T-helper 9 cell (primary cell): ENCODE measurements at regions not wholly inside any gene's neighbourhood (a gene's known extent, or its start where the extent isn't known, plus 50 kb on each side); places are given as distances from the start of the nearest gene placed in this dataset.

ENCODE experiments used
- DNase-seq: peaks from one replicate; pipeline ENCODE4 v3.0.0-alpha.2; 2020

GRCh38 chr18:45441110-45441847, 174.0 kb upstream of the SLC14A2 start:
- no peak for DNase-seq

- DNase-seq, result no peak
Observed at GRCh38 chr18:45444040-45444439, 171.2 kb upstream of the SLC14A2 start.

GRCh38 chr18:45447355-45448265, 167.7 kb upstream of the SLC14A2 start:
- no peak for DNase-seq

GRCh38 chr18:45448871-45449270, 166.4 kb upstream of the SLC14A2 start:
- no peak for DNase-seq

GRCh38 chr18:45449418-45450227, 165.7 kb upstream of the SLC14A2 start:
- no peak for DNase-seq

- DNase-seq, result no peak
Observed at GRCh38 chr18:45456090-45457021, 158.9 kb upstream of the SLC14A2 start.

- no peak for DNase-seq
Observed at GRCh38 chr18:45458033-45458432, 157.2 kb upstream of the SLC14A2 start.

GRCh38 chr18:45462179-45462578, 153.1 kb upstream of the SLC14A2 start:
- DNase-seq, result no peak

- no peak for DNase-seq
Observed at GRCh38 chr18:45463451-45463850, 151.8 kb upstream of the SLC14A2 start.

GRCh38 chr18:45464619-45465018, 150.7 kb upstream of the SLC14A2 start:
- DNase-seq, result no peak

- DNase-seq, result no peak
Observed at GRCh38 chr18:45467293-45467692, 148.0 kb upstream of the SLC14A2 start.

- DNase-seq, result no peak
Observed at GRCh38 chr18:45467945-45468344, 147.3 kb upstream of the SLC14A2 start.

- DNase-seq, result no peak
Observed at GRCh38 chr18:45478889-45479288, 136.4 kb upstream of the SLC14A2 start.

GRCh38 chr18:45480219-45481015, 134.9 kb upstream of the SLC14A2 start:
- DNase-seq, result no peak

GRCh38 chr18:45481821-45482220, 133.5 kb upstream of the SLC14A2 start:
- no peak for DNase-seq

- no peak for DNase-seq
Observed at GRCh38 chr18:45482286-45482685, 133.0 kb upstream of the SLC14A2 start.

GRCh38 chr18:45487581-45487980, 127.7 kb upstream of the SLC14A2 start:
- no peak for DNase-seq

GRCh38 chr18:45488645-45489044, 126.6 kb upstream of the SLC14A2 start:
- DNase-seq, result no peak

GRCh38 chr18:45493830-45494229, 121.4 kb upstream of the SLC14A2 start:
- no peak for DNase-seq

GRCh38 chr18:45494811-45495210, 120.5 kb upstream of the SLC14A2 start:
- DNase-seq, result no peak

- no peak for DNase-seq
Observed at GRCh38 chr18:45496741-45497140, 118.5 kb upstream of the SLC14A2 start.
